ENCODE measurements at regions not wholly inside any gene's neighbourhood (a gene's known extent, or its start where the extent isn't known, plus 50 kb on each side); places are given as distances from the start of the nearest gene placed in this dataset.

DNA sequence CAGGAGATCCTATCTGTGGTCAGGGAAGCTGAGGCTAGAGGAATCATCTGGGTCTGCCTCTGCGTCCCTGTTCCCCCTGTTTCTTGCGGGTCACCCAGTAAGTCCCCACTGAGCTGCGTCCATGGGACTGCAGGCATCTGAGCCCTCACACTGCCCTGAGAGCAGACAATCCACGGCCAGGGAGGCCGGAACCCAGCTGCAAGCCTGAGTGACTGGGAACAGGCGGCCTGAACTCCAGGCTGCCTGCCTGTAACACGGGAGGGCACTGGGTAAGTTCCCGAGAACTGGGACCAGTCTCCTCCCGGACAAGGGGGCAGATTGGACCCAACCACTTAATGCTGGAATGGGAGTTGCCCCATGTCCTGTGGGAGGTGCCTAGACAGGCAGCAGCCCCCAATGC, 727.4 kb downstream of the BRD1 start:
- H3K4me3 ChIP-seq (ENCODE audit: low read depth in 1 of 5, low read length in 5 of 5): no peak overlapping the region

GRCh38 chr22:49099496-49100124, 728.1 kb downstream of the BRD1 start:
- Histone ChIP-seq H3K27me3 (ENCODE audit: control insufficient read depth in 5 of 5, insufficient read depth in 4 of 5, low read length in 5 of 5) (peaks cover 13 to 52% (median 33%) of the 10 kb centered on the region in 5 donors), H3K27ac (ENCODE audit: low read depth, low read length) (no peak overlapping the region), H3K4me3 (ENCODE audit: low read depth in 1 of 5, low read length in 5 of 5) (no peak overlapping the region), H3K36me3 (ENCODE audit: control insufficient read depth in 5 of 5, insufficient read depth in 5 of 5, low read length in 5 of 5) (no peaks in the 10 kb centered on the region), H3K9me3 (ENCODE audit: control insufficient read depth in 5 of 5, low read length in 5 of 5) (peaks cover 0 to 5% (median 0%) of the 10 kb centered on the region in 5 donors), H3K9ac (ENCODE audit: low read length in 5 of 5) (no peak overlapping the region), H3K4me1 (ENCODE audit: control insufficient read depth in 5 of 5, insufficient read depth in 5 of 5, low read length in 5 of 5) (peaks cover 0 to 5% (median 0%) of the 10 kb centered on the region in 5 donors)

More for the DNA sequence above, 727.4 kb downstream of the BRD1 start:
- Histone ChIP-seq H3K36me3 (ENCODE audit: control insufficient read depth in 5 of 5, insufficient read depth in 5 of 5, low read length in 5 of 5) (no peaks in the 10 kb centered on the region), H3K9ac (ENCODE audit: low read length in 5 of 5) (no peak overlapping the region), H3K4me1 (ENCODE audit: control insufficient read depth in 5 of 5, insufficient read depth in 5 of 5, low read length in 5 of 5) (peaks cover 0 to 5% (median 0%) of the 10 kb centered on the region in 5 donors), H3K9me3 (ENCODE audit: control insufficient read depth in 5 of 5, low read length in 5 of 5) (peaks cover 0 to 5% (median 0%) of the 10 kb centered on the region in 5 donors), H3K27me3 (ENCODE audit: control insufficient read depth in 5 of 5, insufficient read depth in 4 of 5, low read length in 5 of 5) (peaks cover 13 to 54% (median 32%) of the 10 kb centered on the region in 5 donors), H3K27ac (ENCODE audit: low read depth, low read length) (no peak overlapping the region)

DNA sequence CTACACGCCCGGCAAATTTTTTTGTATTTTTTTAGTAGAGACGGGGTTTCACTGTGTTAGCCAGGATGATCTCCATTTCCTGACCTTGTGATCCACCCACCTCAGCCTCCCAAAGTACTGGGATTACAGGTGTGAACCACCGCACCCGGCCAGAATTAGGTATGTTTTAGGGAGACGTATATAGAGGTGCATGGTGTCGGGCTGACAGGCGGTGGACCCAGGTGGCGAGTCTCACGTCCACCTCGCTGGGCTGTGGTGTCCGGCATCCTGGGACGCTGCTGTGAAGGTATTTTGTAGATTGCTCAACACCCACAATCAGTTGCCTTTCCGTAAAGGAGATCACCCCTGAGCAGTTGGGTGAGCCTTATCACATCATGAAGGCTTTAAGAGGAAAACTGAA, 728.6 kb downstream of the BRD1 start:
- Histone ChIP-seq H3K36me3 (ENCODE audit: control insufficient read depth in 5 of 5, insufficient read depth in 5 of 5, low read length in 5 of 5) (no peaks in the 10 kb centered on the region), H3K27ac (ENCODE audit: low read depth, low read length) (no peak overlapping the region), H3K27me3 (ENCODE audit: control insufficient read depth in 5 of 5, insufficient read depth in 4 of 5, low read length in 5 of 5) (peaks cover 10 to 48% (median 29%) of the 10 kb centered on the region in 5 donors), H3K4me3 (ENCODE audit: low read depth in 1 of 5, low read length in 5 of 5) (no peak overlapping the region), H3K9ac (ENCODE audit: low read length in 5 of 5) (no peak overlapping the region), H3K9me3 (ENCODE audit: control insufficient read depth in 5 of 5, low read length in 5 of 5) (peaks cover 0 to 5% (median 0%) of the 10 kb centered on the region in 5 donors), H3K4me1 (ENCODE audit: control insufficient read depth in 5 of 5, insufficient read depth in 5 of 5, low read length in 5 of 5) (peaks cover 0 to 5% (median 0%) of the 10 kb centered on the region in 5 donors)

GRCh38 chr22:49097966-49098365, 729.7 kb downstream of the BRD1 start:
- H3K9ac ChIP-seq (ENCODE audit: low read length in 5 of 5): no peak overlapping the region
- no peak overlapping the region for H3K27ac ChIP-seq (ENCODE audit: low read depth, low read length)
- H3K4me1 ChIP-seq (ENCODE audit: control insufficient read depth in 5 of 5, insufficient read depth in 5 of 5, low read length in 5 of 5): peaks cover 0 to 5% (median 0%) of the 10 kb centered on the region in 5 donors
- H3K9me3 ChIP-seq (ENCODE audit: control insufficient read depth in 5 of 5, low read length in 5 of 5): peaks cover 0 to 5% (median 0%) of the 10 kb centered on the region in 5 donors
- H3K4me3 ChIP-seq (ENCODE audit: low read depth in 1 of 5, low read length in 5 of 5): no peak overlapping the region
- peaks cover 12 to 43% (median 29%) of the 10 kb centered on the region in 5 donors for H3K27me3 ChIP-seq (ENCODE audit: control insufficient read depth in 5 of 5, insufficient read depth in 4 of 5, low read length in 5 of 5)
- H3K36me3 ChIP-seq (ENCODE audit: control insufficient read depth in 5 of 5, insufficient read depth in 5 of 5, low read length in 5 of 5): no peaks in the 10 kb centered on the region

DNA sequence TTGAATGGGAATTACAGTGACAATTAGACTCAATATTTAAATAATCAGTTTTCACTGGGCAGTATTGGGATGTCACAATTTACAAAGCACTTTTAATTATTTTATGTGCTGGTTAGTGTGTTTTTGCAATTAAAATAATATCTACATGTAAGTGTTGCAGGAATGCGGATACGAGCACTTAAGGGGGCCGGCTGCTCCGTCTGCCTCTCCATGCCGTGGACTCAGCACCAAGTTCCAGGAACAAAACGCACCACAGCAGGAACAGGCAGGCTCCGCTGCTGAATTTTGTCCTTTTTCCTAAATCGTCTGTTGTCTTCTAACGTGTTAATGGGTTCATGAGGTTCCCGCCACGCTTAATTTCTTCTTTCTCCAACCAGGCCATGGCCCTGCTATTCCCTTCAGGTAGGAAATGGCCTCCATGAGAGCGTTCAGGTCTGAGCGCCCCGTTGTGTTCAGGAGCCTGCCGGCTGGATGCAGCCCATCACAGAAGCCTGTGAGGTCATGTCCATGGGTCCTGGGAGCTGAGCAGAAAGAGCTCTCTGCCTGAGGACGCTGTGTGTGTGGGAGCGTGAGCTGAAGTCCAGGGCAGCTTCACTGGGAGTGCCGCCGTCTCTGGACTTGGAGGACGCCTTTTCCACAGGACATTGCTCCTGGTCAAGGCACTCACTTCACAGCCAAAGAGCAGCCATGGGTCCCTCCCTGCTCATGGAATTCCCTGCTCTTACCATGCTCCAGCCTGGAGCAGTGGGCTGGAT, 730.3 kb downstream of the BRD1 start:
- no peak overlapping the region for H3K9ac ChIP-seq (ENCODE audit: low read length in 5 of 5)
- H3K9me3 ChIP-seq (ENCODE audit: control insufficient read depth in 5 of 5, low read length in 5 of 5): peaks cover 0 to 5% (median 0%) of the 10 kb centered on the region in 5 donors
- H3K27ac ChIP-seq (ENCODE audit: low read depth, low read length): no peak overlapping the region
- H3K27me3 ChIP-seq (ENCODE audit: control insufficient read depth in 5 of 5, insufficient read depth in 4 of 5, low read length in 5 of 5): peaks cover 16 to 44% (median 29%) of the 10 kb centered on the region in 5 donors
- peaks cover 0 to 5% (median 0%) of the 10 kb centered on the region in 5 donors for H3K4me1 ChIP-seq (ENCODE audit: control insufficient read depth in 5 of 5, insufficient read depth in 5 of 5, low read length in 5 of 5)
- no peaks in the 10 kb centered on the region for H3K36me3 ChIP-seq (ENCODE audit: control insufficient read depth in 5 of 5, insufficient read depth in 5 of 5, low read length in 5 of 5)
- no peak overlapping the region for H3K4me3 ChIP-seq (ENCODE audit: low read depth in 1 of 5, low read length in 5 of 5)

DNA sequence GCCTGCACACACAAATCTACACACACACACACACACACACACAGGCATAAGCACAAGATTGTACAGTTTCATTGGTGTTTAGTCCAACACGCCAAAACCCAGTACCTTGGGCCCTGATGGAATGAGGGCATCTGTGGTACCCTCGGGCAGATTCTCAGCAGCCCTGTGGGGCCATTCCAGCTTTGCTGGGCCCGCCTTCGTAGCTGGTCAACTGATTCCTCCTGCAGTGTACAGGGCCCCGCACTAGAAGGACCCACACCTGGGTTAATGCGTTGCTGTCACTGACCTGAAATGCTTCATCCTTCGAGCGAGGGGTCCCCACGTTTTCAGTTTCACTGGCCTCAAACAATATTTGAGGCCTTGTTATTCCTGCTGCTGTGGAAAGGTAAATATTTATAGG, 731.2 kb downstream of the BRD1 start:
- H3K27me3 ChIP-seq (ENCODE audit: control insufficient read depth in 5 of 5, insufficient read depth in 4 of 5, low read length in 5 of 5): peaks cover 14 to 48% (median 29%) of the 10 kb centered on the region in 5 donors

GRCh38 chr22:49095366-49095765, 732.3 kb downstream of the BRD1 start:
- Histone ChIP-seq H3K4me1 (ENCODE audit: control insufficient read depth in 5 of 5, insufficient read depth in 5 of 5, low read length in 5 of 5) (peaks cover 0 to 5% (median 0%) of the 10 kb centered on the region in 5 donors), H3K27me3 (ENCODE audit: control insufficient read depth in 5 of 5, insufficient read depth in 4 of 5, low read length in 5 of 5) (peaks cover 7 to 44% (median 24%) of the 10 kb centered on the region in 5 donors), H3K9ac (ENCODE audit: low read length in 5 of 5) (no peak overlapping the region), H3K4me3 (ENCODE audit: low read depth in 1 of 5, low read length in 5 of 5) (no peak overlapping the region), H3K27ac (ENCODE audit: low read depth, low read length) (no peak overlapping the region), H3K36me3 (ENCODE audit: control insufficient read depth in 5 of 5, insufficient read depth in 5 of 5, low read length in 5 of 5) (no peaks in the 10 kb centered on the region), H3K9me3 (ENCODE audit: control insufficient read depth in 5 of 5, low read length in 5 of 5) (peaks cover 0 to 5% (median 0%) of the 10 kb centered on the region in 5 donors)

More for the DNA sequence above, 731.2 kb downstream of the BRD1 start:
- no peak overlapping the region for H3K9ac ChIP-seq (ENCODE audit: low read length in 5 of 5)
- no peaks in the 10 kb centered on the region for H3K36me3 ChIP-seq (ENCODE audit: control insufficient read depth in 5 of 5, insufficient read depth in 5 of 5, low read length in 5 of 5)
- H3K9me3 ChIP-seq (ENCODE audit: control insufficient read depth in 5 of 5, low read length in 5 of 5): peaks cover 0 to 5% (median 0%) of the 10 kb centered on the region in 5 donors
- H3K4me3 ChIP-seq (ENCODE audit: low read depth in 1 of 5, low read length in 5 of 5): no peak overlapping the region
- H3K27ac ChIP-seq (ENCODE audit: low read depth, low read length): no peak overlapping the region
- H3K4me1 ChIP-seq (ENCODE audit: control insufficient read depth in 5 of 5, insufficient read depth in 5 of 5, low read length in 5 of 5): peaks cover 0 to 5% (median 0%) of the 10 kb centered on the region in 5 donors

DNA sequence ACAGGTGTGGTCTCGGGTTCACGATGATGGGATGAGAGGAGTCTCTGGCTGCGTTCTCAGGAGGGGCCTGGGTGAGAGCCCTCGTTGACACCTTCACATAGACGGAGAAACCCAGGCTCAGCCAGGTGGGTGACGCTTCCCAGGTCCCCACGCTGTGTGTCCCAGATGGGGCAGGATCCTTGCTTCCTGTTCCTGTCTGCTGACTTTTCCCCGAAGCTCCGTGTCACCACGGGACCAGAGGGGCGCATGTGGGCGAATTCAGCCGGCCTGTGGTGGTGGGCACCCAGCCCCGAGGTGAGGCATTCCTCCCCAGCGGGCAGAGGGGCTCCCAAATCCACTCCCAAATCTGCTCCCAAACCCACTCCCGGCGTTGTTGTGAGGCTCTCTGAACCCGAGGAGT, 732.8 kb downstream of the BRD1 start:
- peaks cover 0 to 5% (median 0%) of the 10 kb centered on the region in 5 donors for H3K4me1 ChIP-seq (ENCODE audit: control insufficient read depth in 5 of 5, insufficient read depth in 5 of 5, low read length in 5 of 5)
- H3K4me3 ChIP-seq (ENCODE audit: low read depth in 1 of 5, low read length in 5 of 5): no peak overlapping the region
- peaks cover 0 to 5% (median 0%) of the 10 kb centered on the region in 5 donors for H3K9me3 ChIP-seq (ENCODE audit: control insufficient read depth in 5 of 5, low read length in 5 of 5)
- no peaks in the 10 kb centered on the region for H3K36me3 ChIP-seq (ENCODE audit: control insufficient read depth in 5 of 5, insufficient read depth in 5 of 5, low read length in 5 of 5)
- peaks cover 10 to 42% (median 25%) of the 10 kb centered on the region in 5 donors for H3K27me3 ChIP-seq (ENCODE audit: control insufficient read depth in 5 of 5, insufficient read depth in 4 of 5, low read length in 5 of 5)
- no peak overlapping the region for H3K9ac ChIP-seq (ENCODE audit: low read length in 5 of 5)
- no peak overlapping the region for H3K27ac ChIP-seq (ENCODE audit: low read depth, low read length)

DNA sequence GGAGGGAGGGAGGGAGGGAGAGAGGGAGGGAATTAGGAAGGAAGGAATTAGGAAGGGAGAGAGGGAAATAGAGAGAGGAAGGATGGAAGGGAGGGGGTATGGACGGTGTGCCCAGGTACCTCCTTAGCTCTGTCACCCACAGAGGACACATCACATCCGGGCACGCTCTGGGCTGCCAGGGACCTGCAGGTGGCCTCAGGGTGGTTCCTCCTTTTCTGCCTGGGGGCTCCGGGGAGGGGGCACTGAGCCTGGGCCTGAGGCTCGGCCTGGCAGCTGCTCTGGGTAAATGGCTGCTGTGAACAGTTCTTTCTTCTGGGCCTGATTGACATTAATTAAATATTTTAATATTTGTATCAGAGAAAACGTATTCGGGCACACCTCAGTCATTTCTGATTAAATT, 733.5 kb downstream of the BRD1 start:
- Histone ChIP-seq H3K27me3 (ENCODE audit: control insufficient read depth in 5 of 5, insufficient read depth in 4 of 5, low read length in 5 of 5) (peaks cover 15 to 35% (median 23%) of the 10 kb centered on the region in 5 donors), H3K9me3 (ENCODE audit: control insufficient read depth in 5 of 5, low read length in 5 of 5) (peaks cover 0 to 5% (median 0%) of the 10 kb centered on the region in 5 donors), H3K9ac (ENCODE audit: low read length in 5 of 5) (no peak overlapping the region), H3K36me3 (ENCODE audit: control insufficient read depth in 5 of 5, insufficient read depth in 5 of 5, low read length in 5 of 5) (no peaks in the 10 kb centered on the region), H3K4me3 (ENCODE audit: low read depth in 1 of 5, low read length in 5 of 5) (no peak overlapping the region), H3K4me1 (ENCODE audit: control insufficient read depth in 5 of 5, insufficient read depth in 5 of 5, low read length in 5 of 5) (peaks cover 0 to 5% (median 0%) of the 10 kb centered on the region in 5 donors), H3K27ac (ENCODE audit: low read depth, low read length) (no peak overlapping the region)
